CD4-positive, alpha-beta T cell treated with Interleukin-17A for 1 hour (primary cell): ENCODE measurements at regions not wholly inside any gene's neighbourhood (a gene's known extent, or its start where the extent isn't known, plus 50 kb on each side); places are given as distances from the start of the nearest gene placed in this dataset.

Source experiments
- DNase-seq: peaks from one replicate; pipeline ENCODE4 v3.0.0-alpha.2; 2020

DNA sequence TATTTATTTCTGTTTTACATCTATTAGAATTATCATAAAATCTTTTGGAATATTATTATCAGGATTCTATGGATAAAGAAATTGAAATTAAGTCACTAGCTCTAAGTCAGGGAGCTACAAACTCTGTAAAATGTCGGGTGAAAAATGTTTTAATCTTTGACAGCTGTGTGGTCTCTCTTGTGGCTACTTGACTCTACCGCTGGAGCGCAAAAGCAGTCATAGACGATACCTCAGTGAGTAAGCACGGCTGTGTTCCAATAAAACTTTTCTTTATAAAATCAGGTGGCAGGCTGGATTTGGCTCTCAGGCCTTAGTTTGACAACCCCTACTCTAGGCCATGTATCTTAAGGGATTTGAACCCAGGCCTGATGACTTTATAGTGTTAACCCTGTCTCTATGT is 88.5 kb upstream of the PFN2 start:
- no peak for DNase-seq

- DNase-seq = no peak
Observed at GRCh38 chr3:150057227-150057626, 86.5 kb upstream of the PFN2 start.

DNA sequence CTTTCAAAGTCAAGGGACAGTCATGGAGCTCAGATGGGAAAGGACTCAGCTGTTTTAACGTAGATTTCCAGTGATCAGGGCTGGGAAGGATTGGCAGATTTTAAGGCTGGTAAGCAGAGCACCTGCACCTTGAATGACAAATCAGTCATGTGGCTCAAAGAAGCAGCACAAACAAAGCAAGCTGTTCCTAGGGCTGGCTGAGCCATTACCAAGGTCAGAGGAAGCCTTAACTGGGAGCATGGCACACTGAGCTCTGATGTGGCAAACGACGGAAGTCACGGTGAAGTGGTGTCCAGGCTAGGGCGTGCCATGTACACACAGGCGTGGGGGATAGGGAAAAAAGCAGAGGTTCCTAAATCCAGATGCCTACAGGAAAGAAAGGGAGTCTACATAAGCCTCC is 84.6 kb upstream of the PFN2 start:
- DNase-seq = no peak

- no peak for DNase-seq
Observed at GRCh38 chr3:150054635-150055034, 83.9 kb upstream of the PFN2 start.

- no peak for DNase-seq
Observed at GRCh38 chr3:150050510-150050909, 79.8 kb upstream of the PFN2 start.

DNA sequence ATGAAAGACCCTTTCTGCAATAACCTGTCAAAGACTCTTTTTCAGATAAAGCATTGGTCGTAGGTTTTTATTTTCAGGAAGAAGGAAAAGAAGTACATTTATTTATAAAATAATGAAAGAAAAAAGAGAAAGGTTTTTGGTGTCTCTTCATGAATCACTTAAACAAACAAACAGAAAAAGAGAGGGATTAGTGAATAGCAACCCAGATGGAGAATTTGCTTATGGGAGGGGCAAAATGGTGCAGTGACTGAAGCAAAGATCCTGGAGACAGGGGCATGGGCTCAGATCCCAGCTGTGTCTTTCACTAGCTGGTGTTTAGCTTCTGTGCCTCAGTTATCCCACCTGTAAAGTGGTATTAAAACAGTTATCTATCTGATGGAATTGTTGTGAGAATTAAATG is 78.6 kb upstream of the PFN2 start:
- DNase-seq = no peak

- DNase-seq = no peak
Observed at GRCh38 chr3:150041877-150042276, 71.2 kb upstream of the PFN2 start.

- no peak for DNase-seq
Observed at GRCh38 chr3:150040097-150040496, 69.4 kb upstream of the PFN2 start.

DNA sequence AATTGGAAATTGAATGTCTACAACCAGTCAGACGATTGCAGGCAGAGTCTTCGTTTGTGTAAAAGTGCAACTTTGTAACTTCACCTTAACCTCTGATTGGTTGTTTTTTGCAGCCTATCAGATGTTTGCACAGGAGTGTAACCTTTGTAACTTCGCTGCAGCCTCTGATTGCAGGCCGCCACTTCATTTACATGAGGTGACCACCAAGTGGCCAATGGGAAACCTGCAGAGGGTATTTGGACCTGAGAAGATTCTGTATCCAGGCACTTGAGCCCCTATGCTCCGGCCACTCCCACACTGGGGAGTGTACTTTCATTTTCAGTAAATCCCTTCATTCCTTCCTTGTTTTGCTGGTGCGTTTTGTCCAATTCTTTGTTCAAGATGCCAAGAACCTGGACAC is 68.1 kb upstream of the PFN2 start:
- no peak for DNase-seq

DNA sequence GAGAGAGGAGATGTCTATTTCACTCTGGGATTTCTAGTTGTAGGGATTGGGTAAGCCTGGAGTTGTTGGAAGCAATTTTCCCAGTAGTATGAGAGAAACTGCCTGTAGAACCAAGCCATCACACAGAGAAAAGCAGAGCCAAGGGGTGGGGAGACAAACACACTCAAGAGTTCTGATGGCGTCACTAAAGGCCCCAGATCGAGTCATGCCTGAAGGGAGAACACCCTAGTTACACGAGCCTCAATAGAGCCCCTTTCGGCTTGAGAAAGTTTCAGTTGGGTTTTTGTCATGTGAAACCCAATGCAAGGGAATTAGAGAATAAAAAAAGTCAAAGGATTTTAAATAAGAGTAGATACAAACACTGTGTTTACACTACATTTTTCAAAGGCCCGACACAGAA is 66.1 kb upstream of the PFN2 start:
- no peak for DNase-seq

DNA sequence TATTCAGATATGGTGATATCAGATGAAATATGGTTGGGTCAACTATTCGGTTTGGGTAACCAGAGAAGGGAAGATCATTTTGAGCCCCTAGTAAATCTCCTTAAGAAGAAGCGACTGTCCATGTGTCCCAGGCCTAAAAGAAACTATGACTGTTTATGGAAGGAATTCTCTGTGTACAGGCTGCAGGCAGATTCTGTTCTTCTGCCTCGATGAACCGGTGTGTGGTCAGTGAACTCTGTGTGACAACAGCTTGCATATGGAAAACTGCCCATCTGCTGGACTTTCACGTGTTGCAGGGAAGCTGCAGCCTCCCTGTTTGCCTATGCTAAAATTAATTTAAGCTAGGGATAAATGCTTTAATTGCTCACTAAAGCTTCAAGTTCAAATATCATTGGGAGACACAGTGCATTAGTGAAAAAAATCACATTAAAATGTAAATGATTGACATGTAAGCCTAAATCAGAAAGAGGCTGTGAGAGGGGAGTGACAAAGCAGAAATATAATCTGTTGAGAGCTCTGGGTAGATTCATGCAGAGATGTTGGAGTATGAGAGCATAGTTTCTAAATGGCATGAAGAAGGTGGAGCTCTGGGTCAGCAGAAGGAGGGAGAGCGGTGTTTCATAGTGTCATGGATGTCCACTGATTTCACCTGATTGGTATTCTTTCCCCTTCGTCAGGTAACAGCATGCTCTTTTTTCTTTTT is 65.4 kb upstream of the PFN2 start:
- DNase-seq = no peak

DNA sequence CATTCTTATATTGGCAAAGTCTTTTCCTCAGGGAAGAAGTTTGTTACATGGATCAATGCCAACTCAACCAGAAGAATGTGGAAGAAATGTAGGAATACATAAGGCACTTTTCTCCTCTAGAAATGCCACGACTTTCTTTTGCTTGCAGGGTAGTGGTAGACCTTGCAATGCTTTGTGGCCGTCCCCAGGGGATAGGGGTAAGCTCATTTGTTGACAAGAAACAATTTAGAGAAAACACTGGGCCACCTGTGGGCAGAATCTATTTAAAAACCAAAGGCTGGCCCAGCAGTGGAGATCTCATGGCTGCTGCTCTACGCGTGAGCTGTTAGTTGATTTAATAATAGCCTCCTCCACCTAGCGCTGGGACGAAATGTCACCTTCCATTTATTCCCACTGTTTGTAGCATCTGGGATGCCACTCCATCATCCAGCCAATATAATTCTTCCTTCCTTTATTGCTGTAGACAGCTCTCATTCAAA is 64.6 kb upstream of the PFN2 start:
- DNase-seq = no peak

GRCh38 chr3:150033721-150034120 is 63.0 kb upstream of the PFN2 start:
- no peak for DNase-seq

- no peak for DNase-seq
Observed at GRCh38 chr3:150030841-150031240, 60.1 kb upstream of the PFN2 start.

- DNase-seq = no peak
Observed at GRCh38 chr3:150023239-150023636, 52.5 kb upstream of the PFN2 start.

DNA sequence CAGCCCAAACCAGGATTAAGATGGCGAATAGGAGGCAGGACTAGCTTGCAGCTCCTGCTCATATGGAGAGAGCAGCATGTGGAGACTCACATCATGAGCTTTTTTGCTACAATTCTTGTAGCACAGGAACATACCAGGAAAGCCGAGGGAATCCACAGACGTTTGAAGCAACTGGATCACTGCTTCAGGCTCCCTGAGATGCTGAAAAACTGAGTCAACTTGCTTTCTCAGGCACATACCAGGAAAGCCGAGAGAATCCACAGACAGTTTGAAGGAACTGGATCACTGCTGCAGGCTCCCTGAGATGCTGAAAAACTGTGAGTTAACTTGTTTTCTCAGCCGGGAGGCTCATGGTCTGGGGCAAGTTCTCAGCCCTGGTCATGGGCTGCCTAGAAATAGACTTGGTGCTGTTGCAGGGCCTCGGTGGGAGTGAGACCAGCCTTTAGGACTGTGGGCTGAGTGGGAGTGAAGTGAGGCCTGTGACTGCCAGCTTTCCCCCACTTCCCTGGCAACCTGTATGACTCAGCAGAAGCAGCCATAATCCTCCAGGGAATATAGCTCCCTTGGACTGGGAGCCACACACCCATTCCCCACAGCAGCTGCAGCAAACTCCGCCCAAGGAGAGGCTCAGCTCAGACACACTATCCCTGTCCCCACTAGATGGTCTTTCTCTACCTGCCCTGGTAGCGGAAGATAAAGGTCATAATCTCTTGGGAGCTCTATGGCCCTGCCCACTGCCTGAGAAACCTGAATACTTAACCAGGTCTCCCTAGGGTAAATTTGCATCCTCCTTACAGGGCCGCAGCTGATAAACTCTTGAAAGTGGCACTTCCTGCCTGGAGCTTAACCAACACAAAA is 51.9 kb upstream of the PFN2 start:
- no peak for DNase-seq

DNA sequence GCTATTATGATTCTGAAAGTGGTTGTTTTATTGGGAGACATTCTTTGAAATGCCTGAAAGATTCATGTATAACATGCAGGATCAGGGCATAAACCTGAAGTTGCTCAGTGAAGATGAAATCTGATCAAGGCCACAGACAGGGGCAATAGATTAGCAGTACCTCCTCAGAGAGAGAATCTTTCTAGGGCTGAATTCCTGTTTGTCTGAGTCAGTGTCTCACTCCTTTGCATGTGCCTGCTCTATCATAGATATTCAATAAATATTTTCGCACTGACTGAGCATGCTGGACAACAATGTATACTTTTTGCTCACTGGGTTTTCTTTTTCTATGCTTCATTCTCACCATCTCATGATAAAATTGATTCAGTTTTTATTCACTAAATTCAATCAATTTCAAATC is 49.8 kb upstream of the PFN2 start:
- DNase-seq = no peak
